Right lung (tissue), 2 donors: ENCODE measurements at regions not wholly inside any gene's neighbourhood (a gene's known extent, or its start where the extent isn't known, plus 50 kb on each side); places are given as distances from the start of the nearest gene placed in this dataset.
A peak's percentile ranks its signal among the peaks of the same experiment; 100 is the strongest.

Experiments
- DNase-seq, 2 donors: peaks; one replicate each; pipeline ENCODE4 v3.0.0-alpha.2; 2013

DNA sequence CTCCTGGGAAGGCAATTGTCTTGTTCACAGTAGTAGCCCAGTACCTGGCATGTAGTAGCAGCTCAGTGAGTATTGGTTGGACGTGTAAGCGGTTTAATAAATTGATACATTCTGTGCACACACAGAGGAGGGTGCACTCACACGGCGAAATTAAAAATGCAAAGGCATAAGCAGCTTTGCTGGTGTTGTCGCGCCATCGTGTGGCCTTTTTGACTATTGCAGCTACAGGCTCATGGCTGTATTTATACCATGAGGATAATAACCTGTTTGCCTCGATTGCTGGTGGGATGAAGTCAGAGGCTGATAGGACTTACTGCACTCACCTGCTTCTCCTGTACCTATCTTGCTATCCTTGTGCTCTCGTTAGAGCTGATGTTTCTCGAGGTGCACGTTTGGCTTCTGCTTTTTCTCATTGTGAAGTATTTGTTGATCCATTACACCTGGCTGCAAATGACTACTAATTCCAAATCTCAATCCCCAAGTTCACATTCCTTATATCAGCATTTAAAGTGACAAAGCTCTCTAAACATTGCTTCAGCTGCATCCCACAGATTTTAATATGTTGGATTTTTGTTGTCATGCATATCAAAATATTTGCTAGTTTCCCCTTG is 61.5 kb downstream of the TBXT start:
- DNase-seq: peak; percentile 36 to 55

DNA sequence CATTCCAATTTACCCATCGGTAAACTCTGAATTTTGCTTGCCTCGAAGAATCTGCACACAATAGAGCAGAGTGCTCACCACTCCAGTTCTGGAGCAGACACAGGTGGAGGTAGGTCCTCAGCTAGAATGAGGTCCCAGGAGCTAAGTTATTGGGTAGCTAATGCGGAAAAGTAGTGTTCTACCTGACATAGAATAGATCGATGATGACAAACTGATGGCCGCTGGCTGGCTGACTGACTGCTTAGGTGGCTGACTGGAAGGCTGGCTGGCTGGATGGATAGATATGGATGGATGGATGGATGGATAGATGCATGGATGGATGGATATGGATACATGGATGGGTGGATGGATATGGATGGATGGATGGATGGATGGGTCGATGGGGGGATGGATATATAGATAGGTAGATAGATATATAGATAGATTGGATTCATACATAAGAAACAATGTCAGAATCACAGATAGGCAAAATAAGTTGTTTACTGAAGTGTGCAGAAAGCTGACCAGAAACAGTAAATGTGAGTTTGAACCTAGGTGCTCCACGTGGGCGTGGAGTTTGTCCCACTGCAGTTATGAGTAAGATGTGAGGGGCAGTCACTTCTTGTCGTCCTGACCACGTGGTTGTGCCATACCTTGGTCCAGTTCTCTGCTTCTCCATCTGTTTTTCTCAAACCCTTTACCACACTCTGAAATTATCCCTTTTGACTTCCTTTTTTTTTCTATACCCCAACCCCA is 62.1 kb downstream of the TBXT start:
- DNase-seq: no peak

DNA sequence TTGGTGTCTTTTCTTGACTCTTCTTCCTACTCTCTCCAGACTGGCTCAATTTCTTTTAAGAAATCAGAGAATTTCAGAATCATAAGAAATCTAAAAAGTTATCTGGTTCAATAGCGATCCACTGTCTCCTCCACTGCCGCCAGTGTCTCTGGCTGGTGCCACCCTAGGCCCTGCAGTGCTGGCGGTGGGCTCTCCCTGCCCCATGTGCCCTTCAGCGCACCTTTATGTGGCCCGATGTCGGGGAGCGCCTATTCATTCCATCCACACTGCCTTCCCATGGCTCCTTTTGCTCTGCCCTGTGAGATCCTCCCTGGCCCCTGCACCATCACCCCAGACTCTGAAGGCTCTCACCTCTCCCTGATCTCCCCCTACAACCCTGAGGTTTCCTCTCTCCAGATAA is 62.8 kb downstream of the TBXT start:
- DNase-seq: no peak

DNA sequence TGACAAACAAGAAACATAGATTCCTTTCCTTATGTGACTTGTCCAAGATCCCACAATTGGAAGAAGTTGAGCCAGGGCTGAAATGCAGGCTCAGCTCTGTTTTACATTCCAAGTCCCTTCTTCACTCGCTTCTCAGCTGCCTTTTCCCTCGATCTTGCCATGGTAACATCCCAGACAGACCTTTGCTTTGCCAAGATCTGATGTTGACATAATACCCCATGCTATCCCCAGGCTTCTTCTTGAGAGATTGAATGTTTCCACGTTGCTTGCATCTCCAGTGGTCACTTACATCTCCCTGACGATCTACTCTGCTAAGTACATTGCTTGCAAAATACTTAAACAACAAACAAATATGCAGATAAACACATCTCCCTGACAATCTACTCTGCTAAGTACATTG is 63.5 kb downstream of the TBXT start:
- DNase-seq: peak in 1 of 2 donors; percentile 9

DNA sequence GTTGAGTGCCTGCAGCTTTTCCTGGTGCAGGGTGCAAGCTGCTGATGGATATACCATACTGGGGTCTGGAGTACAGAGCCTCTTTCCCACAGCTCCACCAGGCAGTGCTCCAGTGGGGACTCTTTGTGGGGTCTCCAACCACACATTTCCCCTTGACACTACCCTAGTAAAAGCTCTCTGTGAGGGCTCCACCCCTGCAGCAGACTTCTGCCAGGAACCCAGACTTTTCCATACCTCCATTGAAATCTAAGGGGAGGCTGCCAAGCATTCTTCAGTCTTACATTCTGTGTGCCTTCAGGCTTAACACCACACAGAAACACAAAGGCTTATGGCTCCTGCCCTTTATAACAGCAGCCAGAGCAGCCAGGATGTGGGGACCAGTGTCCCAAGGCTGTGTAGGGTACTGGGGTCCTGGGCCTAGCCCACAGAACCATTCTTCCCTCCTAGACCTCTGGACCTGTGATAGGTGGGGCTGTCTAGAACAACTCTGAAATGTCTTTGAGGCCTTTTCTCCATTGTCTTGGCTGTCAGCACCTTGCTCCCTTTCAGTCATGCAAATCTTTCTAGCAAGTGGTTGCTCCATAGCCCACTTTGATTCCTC is 65.7 kb downstream of the TBXT start:
- no peak for DNase-seq

DNA sequence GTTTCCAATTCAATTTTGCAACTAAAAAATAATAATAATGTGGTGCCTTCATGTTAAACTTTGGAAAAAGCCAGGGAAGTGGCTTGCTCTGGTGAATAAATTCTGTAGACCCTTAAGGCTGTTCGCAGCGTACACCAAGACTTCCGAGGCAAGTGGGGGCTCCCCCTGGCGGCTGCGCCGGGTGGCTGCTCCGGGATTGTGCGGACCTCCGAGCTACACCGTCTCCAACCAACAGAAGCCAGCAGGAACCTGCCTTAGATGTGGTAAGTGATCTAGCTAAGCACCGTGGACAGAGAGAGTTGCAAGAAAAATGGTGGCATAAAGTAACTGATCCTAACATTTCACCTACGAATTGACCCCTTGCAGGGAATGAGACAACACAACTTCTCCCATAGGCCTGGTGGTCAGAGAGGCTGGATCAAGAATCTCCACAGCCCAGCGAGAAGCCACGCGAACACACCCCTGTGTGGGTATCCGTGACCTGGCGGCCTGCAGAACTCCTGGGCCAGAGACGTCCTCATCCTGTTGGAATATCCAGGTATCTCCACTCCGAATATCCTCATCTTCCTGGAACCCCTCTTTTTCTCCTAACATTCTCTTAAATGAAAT is 69.6 kb downstream of the TBXT start:
- peak; percentile 35 to 52 for DNase-seq

DNA sequence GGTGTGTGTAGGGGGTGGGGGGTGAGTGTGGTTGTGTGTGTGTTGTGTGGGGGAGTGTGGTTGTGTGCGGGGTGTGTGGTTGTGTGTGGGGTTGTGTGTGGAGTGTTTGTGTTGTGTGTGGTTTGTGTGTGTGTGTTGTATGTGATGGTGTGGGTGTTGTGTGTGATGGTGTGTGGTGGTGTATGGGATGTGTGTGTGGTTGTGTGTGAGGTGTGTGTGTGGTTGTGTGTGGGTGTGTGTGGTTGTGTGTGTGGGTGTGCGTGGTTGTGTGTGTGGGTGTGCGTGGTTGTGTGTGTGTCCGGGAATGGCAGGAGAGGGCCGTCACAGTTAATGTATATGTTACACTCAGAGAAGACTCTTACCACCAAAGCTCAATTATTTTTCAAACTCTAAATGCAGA is 79.8 kb downstream of the TBXT start:
- no peak for DNase-seq

DNA sequence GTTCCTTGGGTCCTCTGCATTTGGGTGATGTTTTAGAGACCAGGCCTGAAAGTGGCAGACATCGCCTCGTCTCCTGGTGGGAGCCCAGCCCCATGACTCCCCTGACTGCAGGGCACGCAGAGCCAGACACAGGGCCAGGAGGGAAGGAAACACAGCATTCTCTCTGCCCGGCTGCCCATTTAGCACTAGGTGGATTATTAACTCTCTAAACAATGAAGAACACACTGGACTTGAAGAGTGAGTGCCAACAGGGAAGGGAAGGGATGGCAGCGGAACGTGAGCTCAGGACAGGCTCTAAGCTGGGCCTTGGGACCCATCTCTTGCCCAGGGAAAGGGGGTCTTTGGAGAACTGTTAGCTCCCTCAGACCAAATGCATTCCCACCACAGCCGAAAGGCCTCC is 80.4 kb downstream of the TBXT start:
- no peak for DNase-seq

DNA sequence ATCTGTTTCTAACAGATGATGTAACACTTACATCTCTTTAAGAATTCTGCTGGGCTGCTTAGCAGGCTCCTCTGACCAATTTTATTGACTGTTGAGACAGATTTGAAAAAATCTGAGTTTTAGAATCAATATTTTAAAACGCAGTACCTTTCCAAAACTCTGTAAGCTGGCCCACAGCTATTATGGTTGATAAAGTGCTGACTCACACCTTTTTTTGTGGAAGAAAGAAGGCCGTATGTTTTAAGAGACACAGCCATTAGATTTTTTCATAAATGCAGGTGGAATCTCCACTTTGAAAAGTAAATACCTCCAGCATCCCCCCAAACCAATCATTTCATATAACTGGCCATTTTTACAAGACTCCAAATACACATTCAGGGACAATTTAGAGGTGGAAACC is 82.2 kb downstream of the TBXT start:
- no peak for DNase-seq

DNA sequence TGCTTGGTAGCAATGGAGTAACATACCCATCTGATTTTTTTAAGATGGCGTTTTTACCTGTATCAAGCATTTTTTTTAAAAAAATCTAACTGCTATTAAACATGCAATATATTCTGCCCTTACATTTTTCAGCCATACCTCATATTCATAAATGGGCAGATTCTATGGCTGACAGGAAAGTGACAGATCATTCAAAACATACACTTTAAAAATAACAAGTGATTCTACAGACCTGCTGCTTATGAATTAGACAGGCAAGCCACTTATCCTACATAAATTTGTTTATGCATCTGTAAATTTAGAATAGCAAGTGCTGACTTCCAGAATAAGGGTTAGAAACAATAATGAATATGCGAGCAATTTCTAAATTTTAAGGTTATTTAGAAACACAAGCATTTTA is 82.7 kb downstream of the TBXT start:
- DNase-seq: no peak

DNA sequence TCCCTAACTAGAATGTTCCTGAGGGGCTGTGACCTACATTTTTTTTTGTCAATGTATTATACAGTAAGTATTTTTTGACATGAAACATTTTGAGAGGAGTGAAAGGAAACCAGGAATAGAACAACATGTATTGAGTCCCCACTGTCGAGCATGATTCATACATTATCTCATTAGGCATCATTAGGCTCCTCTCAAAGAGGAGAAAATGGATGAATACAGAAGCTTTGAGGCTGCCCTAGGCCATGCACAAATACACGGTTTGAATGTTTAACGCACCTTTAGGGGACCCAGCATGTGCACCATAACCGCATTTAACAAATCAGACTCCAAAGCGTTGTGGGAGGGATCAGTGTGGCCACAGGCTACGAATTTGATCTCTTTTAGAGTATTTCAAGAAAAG is 87.8 kb downstream of the TBXT start:
- no peak for DNase-seq

DNA sequence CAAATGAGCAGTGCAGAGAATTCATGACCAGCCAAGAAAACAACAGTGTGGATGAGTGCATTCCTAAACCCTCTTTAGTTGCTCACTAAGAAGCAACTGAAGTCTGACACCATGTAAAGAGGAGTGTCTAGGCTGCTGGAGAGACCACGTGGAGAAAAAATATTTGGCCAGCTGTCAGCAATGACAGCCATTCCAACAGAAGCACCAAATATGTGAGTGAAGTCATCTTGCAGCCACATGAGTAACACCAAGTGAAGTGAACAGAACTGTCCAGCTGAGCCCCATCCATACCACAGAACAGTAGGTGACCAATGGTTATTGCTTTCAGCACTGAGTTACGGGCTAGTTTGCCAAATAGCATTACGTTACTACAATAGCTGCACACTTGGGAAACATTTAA is 89.4 kb downstream of the TBXT start:
- DNase-seq: no peak

DNA sequence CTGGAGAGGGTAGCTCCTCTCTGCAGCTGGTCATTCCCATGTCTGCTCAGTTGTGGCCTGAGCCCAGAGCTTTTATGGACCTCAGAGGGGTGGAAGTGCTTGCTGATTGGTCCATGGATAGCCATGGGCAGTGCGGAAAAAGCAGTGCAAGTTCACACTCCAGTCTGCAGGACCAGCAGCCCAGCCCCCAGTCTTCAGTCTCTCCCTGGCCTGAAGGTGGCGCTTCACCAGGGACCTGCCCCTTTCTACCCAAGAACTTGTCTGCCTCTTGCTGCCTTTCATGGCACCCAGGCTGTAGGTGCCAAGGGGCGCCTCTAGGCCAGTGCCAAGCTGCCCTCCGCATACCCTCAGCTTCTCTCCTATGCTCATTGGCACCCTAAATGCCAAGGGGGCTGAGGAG is 91.0 kb downstream of the TBXT start:
- no peak for DNase-seq

DNA sequence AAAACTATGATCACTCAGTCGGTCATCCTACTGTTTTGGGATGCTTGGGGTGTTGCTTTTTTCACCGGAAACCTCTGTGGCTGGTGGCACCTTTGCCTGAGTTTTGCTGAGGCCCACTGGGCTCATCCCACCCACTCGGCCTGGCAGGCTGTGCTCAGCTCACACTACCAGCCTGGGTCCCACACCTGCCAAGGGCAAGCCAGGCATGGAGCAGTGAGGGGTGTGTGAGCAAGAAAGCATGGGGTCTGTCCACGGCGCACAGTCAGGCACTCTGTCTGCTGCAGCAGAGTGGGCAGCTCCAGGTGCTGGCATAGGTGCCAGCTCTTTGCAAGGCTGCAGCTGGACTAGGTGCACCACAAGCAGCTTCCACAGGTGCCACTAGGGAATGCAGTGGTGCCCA is 91.7 kb downstream of the TBXT start:
- DNase-seq: no peak

DNA sequence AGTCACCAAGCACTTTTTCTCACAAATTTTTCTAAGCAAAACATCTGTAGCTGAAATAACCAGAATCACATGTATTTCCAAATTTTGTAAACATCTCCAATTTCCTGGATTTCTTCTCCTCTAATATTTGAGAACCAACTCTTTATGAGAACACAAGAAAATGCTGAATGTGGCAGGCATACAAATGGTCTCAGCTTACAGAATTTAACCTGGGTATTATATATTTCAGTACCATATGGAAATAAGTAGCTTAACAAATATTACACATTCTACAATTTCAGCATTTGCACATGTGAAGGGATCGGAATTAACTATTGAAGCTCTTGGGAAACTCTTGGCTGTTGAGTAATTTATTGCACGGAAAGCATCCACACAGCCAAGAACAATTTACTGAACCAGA is 92.5 kb downstream of the TBXT start:
- no peak for DNase-seq

DNA sequence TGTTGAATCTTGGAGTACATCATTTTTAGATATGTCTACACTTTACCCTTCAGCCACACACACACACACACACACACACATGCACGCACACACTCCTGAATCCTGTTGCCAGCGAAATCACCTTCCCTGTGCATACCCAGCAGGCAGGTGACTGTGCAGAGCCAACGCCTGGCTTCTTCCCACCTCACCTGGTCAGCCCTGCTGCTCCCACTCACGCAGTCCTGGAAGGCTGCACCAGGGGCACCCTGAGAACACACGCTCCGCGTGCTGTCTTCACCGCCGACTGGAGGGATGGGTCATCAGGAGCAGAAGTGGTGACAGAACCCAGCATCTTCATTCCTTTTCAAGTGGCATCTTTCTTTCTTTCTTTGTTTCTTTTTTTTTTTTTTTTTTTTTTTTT is 94.6 kb downstream of the TBXT start:
- no peak for DNase-seq

DNA sequence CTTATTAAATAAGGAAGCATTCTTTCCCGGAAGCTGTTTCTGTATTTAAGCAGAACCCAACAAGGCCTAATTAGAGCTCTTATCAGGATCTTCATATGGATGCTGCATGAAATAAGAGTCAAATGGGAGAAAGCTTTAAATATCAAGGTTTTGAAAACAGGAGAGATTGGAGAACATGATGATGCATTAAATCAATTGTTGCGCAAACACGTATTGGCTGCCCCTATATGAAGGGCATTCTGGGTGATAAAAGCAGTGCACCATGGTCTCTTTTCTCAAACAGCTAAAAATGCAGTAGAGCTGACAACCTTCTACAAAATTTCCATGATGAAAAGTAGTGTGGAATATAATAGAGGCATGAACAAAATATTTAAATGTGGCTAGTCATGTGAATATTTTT is 98.9 kb downstream of the TBXT start:
- no peak for DNase-seq

DNA sequence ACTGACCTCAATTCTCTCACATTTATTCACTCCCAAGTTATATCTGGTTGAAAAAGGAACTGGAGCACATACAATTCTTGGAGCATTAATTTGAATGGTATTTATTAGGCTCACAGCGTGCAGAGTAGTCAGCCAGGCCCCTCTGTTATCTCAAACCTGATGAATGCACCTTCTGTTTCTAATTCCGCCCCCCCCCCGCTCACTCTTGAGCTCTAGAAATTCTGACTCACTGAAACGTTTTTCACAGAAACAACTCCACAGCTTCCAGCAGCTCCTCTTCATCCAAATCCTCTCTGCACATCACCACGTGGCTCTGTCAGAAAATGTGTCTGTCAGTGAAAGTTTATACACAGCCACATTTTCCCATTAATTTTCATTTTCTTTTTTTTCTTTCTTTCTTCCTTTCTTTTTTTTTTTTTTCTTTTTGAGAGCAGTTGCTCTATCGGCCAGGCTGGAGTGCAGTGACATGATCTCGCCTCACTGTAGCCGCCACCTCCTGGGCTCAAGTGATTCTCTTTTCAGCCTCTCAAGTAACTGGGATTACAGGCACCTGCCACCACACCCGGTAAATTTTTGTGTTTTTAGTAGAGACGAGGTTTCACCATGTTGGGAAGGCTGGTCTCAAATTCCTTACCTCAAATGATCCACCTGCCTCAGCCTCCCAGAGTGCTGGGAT is 109.4 kb downstream of the TBXT start:
- peak; percentile 1 to 10 for DNase-seq

DNA sequence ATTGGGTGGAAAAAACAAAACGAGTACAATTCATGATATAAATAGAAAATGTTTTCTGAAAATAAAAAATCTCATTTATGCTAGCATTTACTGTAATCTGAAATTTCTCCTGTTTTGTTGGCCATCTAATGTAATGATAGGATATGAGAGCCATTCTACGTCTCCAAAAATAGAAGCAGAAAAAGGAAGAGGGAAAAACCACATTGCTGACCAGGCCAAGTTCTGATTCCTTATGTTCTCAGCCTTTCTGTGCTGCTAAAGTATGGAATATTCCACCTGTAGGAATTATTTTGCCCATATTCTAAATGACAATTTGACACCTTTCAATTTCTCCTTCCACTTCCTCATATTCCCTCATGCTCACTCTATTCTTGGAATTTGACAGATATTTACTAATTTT is 110.2 kb downstream of the TBXT start:
- DNase-seq: no peak

DNA sequence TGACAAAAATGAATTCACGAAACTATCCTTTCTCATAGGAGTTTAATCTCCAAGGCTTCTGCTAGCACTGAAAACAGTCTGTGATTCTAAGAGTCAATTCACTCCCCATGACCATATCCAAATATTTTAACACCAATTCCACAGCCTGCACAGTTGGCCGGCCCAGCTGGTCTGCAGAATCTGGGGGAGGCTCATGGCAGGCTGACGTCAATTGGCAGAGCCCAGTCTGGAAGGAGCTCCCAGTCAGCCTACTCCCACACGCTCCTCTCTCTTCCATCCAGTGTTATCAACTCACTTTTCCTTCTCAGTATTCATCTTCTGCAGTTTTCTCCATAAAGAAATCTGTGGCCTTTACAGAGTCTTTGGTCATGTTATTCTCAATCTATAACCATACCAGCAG is 111.0 kb downstream of the TBXT start:
- no peak for DNase-seq

DNA sequence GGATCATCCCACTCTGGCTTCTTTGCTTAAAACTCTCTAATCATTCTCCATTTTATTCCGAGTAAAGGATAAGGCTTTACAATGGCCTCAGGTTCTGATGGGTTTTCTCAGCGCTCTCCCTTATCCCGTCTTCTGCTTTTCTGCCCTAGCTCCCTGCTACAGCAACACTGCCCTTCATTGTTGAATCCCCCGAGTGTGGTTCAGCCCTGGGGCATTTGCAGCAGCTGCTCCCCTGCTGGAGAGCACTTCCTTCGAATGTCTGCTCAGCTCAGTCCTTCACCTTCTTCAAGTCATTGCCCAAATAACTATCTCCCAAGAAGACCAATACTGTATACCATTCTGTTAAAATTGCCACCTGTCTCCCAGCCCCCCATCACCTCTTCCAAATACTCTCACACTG is 111.8 kb downstream of the TBXT start:
- no peak for DNase-seq

DNA sequence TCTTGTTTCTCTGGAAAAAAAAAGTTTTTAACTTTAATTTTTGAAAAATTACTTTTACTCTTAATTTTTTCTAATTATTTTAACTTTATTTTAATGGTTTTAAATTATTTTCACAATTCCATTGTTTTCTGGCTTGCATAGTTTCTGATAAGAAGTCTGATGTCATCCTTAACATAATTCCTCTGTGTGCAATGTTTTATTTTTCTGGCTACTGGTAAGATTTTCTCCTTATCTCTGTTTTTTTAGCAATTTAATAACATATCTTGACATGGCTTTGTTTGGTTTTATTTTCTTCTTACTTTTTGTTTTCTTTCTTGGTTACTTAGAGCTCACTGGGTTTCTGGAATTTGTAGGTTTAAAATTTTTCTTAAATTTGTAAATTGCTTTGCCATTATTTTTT is 114.8 kb downstream of the TBXT start:
- no peak for DNase-seq

DNA sequence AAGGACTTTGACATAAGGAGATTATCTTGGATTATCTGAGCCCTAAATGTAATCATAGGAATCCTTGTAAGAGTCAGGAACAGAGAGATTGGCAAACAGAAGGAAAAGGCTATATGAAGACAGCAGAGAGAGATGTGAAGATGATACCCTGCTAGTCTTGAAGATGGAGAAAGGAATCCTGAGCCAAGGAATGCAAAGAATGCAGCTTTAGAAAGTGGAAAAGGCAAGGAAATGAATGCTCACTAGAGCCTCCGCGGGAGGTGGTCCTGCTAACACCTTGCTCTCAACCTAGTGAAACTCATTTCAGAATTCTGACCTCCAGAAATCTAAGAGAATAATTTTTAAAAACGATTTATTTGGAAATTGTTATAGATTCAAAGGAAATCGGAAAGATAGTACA is 117.1 kb downstream of the TBXT start:
- DNase-seq: no peak
